UCSD-AML1 (cell line): ENCODE measurements at regions not wholly inside any gene's neighbourhood (a gene's known extent, or its start where the extent isn't known, plus 50 kb on each side); places are given as distances from the start of the nearest gene placed in this dataset.
"Not testable (repeated sequence)": the region's sequence is repeated elsewhere in the genome, so short reads cannot be mapped to it uniquely, and the experiment has no call there.

Experiments used
- DNase-seq: peaks from one replicate; lab custom pipeline; 2025; ENCODE audit not compliant: unreplicated experiment; lab: John Stamatoyannopoulos, UW

DNA sequence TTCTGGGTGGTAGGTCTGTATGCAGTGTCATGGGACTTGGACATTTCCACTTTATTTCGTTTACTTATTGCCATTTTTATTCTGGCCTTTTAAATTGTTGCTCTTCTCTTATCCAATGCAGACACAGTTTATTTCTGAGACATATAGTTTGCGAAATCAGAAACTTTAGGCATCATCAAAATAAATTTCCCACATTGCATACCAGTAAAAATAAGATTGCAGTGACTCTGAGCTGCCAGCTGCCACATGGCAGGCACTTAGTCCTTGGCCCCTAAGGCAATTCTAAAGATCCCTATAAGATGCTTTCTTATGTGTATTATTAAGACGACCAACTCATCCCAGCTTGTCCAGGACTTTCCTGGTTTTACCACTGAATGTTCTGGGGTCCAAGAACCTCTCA, 81.8 kb upstream of the ANKRD1 start:
- no peak for DNase-seq

DNA sequence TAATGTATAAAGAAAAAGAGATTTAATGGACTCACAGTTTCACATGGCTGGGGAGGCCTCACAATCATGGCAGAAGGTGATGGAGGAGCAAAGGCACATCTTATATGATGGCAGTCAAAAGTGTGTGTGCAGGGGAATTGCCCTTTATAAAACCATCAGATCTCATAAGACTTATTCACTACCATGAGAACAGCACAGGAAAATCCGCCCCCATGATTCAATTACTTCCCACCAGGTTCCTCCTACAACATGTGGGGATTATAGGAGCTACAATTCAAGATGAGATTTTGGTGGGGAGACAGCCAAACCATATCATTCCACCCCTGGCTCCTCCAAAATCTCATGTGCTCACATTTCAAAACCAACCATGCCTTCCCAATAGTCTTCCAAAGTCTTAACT, 82.5 kb upstream of the ANKRD1 start:
- DNase-seq = not testable (repeated sequence)

- not testable (repeated sequence) for DNase-seq
Observed at GRCh38 chr10:91005276-91005675, 84.4 kb upstream of the ANKRD1 start.

DNA sequence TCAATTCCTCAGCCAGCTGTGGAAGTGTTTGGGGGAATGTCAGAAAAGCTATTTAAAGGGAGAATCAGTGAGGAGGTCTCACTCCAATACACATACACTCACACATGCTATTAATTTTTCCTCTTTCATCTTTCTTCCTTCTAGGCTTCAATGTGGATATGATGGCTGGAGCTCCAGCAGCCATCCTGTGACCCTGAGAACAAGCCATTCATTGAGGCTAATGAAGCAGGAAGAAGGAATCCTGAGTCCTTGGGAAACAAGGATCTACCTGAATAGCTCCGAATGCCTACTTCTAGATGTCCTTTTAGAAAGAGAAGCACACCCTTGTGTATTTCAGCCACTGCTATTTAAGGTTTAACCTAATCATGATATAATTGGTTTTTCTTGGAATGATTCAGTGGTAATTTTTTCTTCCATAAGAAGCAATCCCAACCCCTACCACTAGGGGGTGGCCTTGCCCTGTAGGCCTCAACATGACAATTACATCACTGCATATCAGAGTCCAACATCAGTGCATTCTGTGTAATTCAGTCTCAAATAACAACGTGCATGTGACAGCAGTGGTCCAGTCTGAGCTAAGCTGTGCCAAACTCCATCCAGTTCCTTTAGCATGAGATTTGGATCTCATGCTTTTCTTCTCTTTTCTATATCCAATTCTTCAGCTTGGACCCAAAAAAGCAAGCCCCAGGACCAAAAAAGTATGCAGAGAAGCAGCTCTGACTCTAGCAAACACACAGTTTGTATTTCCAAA, 85.3 kb upstream of the ANKRD1 start:
- DNase-seq = peak; percentile 19

- DNase-seq = no peak
Observed at GRCh38 chr10:91006752-91007346, 86.0 kb upstream of the ANKRD1 start.

DNA sequence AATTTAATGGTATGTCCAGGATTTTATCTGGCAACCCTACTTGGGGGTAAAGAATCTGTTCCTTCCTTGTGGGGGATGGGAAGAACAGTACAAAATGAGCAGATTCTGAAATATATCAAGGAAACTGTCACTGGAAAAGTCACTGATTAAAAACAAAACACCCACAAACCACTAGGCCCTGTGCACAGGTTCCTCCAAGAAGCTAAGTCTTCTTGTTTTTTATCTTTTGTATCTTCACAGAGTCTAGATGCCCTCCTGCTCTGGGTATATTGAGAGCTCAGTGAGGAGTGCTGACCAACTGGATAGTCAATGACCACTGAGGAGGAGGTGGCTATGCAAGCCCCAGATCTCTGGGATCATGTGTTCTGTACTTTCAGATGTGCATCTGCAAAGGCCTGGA, 86.8 kb upstream of the ANKRD1 start:
- DNase-seq = no peak

GRCh38 chr10:91009121-91009520, 88.2 kb upstream of the ANKRD1 start:
- no peak for DNase-seq

DNA sequence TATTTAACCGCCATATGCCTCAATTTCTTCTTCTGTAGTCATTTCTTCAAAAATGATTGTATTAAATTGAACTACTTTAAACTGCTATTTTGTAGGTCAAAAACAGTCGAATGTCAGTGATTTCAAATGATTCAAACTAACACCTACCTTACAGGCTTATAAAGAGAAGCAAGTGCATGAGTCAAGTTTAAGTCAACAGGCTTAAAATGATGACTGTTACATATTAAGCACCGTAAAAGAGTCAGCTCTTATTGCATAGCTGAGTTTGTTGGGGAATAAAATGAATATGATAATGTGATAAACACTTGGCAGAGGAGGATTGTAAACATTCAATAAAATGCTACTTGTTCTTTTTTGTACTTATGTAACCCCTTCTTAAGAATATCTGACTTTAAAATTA, 90.1 kb upstream of the ANKRD1 start:
- DNase-seq = no peak

DNA sequence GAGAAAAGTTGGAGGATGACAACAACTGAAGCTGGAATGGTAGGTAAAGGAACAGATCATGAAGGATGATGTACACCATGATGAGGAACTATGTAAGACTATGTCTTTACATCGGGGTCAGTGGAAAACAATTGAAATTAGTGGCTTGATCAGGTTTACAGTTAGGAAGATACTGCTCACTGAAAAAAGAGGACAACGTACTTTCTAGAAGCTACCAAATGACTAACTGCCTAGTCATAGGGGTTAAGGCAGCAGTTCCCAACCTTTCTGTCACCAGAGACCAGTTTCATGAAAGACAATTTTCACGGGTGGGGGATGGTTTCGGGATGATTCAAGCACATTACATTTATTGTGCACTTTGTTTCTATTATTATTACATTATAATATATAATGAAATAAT, 91.6 kb upstream of the ANKRD1 start:
- DNase-seq = no peak

GRCh38 chr10:91013985-91014384, 93.1 kb upstream of the ANKRD1 start:
- DNase-seq = no peak

DNA sequence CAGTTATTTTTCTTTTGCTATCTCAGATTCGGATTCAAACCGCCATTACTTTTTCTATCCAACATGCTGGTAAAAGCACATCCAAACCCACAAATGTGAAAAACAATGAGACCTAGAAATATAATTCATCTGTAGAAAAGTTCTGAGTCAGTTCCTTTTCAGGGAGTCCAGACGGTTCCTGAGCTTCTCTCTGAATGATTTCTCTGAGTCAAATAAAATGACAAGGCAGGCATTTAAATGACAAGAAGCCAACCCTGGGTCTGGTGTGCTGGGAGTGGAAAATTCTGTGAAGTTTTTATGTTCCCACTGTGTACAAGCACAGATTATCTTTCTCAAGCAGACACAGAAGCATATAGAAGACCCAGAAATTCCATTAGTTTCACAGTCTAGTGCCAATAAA, 96.3 kb upstream of the ANKRD1 start:
- no peak for DNase-seq

- DNase-seq = no peak
Observed at GRCh38 chr10:91021901-91022300, 101.0 kb upstream of the ANKRD1 start.

GRCh38 chr10:91022390-91022789, 101.5 kb upstream of the ANKRD1 start:
- no peak for DNase-seq

GRCh38 chr10:91022924-91023699, 102.2 kb upstream of the ANKRD1 start:
- DNase-seq = no peak

DNA sequence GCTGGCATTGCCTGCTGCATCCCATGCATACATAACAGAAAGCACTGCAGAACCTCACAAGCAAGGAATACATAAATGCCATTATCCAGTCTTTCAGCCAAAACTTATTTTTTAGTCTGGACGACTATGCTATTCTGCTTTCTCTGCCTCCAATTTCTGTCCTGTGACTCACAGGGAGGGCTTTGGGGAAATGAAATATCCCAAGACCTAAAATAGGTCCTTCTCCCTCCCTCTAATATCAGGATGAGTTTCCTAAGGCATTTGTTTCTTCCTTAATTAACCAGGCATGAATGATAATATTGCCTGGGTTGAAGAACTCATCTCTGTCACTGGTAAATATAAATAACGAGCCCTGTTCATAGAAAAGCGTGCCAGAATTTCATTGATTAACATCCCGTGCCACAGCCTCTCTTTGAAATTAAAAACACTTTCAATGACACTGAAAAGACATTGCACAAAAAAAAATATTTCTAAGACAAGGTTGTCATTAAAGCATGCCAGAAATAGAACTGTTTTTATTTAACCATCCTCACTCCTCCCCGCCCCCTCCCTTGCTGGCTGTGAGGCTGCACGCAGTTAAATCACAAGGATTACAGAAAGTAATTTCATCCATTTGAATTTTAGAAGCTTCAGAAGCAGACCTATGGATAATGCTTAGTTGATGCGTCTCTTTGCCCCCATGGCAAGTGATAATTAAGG, 103.0 kb upstream of the ANKRD1 start:
- no peak for DNase-seq

GRCh38 chr10:91024541-91024940, 103.7 kb upstream of the ANKRD1 start:
- no peak for DNase-seq

GRCh38 chr10:91032611-91033206, 111.8 kb upstream of the ANKRD1 start:
- no peak for DNase-seq

DNA sequence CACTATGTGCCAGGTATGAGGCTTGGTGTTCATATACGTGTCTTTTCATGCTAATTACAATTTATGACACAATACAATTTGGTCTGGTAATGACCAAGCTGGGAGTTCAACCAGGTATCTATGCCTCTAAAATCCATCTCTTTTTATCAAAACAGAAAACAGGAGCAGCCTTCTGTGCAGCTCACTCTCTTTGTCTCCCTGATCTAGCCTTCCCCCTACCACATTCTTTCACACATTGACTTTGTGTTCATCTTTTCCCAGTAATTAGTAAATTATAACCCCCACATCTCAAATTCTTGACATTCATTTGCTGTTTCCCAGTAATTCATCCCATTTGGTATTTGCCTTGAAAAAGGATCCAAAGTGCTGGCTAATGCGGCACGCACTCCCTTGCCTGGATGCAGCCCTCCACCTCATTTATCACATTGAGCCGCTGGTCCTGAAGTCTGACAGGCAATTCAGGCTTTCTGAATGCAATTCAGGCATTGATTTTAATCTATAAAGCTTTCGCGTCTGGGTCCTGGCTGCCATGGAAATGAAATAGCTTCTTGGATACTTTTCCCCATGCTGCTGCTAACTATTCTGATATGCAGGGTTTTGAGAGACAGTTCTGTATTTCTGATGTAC, 112.5 kb upstream of the ANKRD1 start:
- DNase-seq = no peak

DNA sequence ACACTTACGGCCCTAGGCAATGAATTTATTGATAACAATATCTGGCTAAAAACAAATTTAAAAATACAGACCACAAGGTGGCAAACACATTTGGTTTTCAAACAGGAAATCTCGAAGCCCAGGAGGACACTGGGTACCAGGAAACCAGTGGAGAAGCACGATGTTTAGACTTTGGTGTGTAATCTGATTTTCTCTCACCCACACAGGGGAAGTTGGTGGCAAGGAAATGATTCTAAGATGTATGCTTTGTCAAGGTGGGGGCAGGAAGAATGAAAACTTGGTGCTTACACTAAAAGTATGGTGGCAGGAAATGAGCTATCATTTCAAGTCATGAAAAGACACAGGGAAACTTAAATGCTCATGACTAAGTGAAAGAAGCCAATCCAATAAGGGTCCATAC, 113.2 kb upstream of the ANKRD1 start:
- DNase-seq = no peak

DNA sequence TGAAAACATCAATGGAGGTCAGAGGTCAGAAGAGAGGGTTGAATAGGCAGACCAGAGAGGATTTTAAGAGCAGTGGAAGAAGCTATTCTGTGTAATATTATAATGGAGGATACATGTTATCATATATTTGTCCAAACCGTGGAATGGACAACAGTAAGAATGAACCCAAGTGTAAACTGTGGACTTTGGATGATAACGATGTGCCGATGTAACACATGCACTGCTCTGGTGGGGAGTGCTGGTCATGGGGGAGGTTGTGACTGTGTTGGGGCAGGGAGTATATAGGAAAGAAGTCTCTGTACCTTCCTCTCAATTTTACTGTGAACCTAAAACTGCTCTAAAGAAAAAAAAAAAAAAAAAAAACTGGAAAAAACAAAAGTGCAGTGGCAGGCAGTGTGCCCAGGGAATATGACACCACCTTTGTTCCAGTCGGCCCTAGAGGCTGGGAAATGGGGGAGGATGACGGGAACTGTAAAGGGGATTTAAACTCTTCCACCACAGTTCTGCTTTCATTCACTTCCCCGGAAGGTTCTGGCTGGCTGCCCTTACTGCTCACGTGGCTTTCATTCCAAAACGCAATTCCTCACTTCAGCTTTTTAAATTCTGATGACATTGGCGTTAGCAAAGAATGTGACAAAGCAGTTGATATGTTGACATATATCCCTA, 113.7 kb upstream of the ANKRD1 start:
- no peak for DNase-seq
